Mucosa of descending colon (tissue), 3 donors: ENCODE measurements at regions not wholly inside any gene's neighbourhood (a gene's known extent, or its start where the extent isn't known, plus 50 kb on each side); places are given as distances from the start of the nearest gene placed in this dataset.

Experiments
- ATAC-seq: fragments of 200-7000 bp; cut with Tn5 transposase; one replicate; pipeline ENCODE4 v1.9.1; 2020; ENCODE audit warnings: mild to moderate bottlenecking, moderate library complexity
- DNase-seq, 3 donors: peaks; one replicate each; pipeline ENCODE4 v3.0.0-alpha.2; 2020
- H3K36me3 ChIP-seq: fragments of 200-600 bp; one replicate; pipeline ENCODE4 v1.8.0; 2021; ENCODE audit warnings: low read depth, mild to moderate bottlenecking
- H3K4me1 ChIP-seq: fragments of 200-600 bp; one replicate; pipeline ENCODE4 v1.8.0; 2021; ENCODE audit warnings: low read depth, mild to moderate bottlenecking
- H3K4me3 ChIP-seq: fragments of 200-600 bp; one replicate; pipeline ENCODE4 v1.8.0; 2021; ENCODE audit warnings: mild to moderate bottlenecking
- H3K9me3 ChIP-seq: fragments of 200-600 bp; one replicate; pipeline ENCODE4 v1.8.0; 2021; ENCODE audit warnings: mild to moderate bottlenecking
- CTCF ChIP-seq: fragments of 200-600 bp; IDR thresholded peaks from one replicate; pipeline ENCODE4 v1.8.0; 2022; ENCODE audit warnings: antibody characterized with exemption, mild to moderate bottlenecking
- intact Hi-C, 2 donors: fragments of 100-400 bp; cut with DNase I in 1 of 2; cut with micrococcal nuclease in 1 of 2; formaldehyde crosslinking; loops; one replicate each; pipeline versions ENCODE4 v1.11.0 to v1.11.1; 2022; cut with DNase I, micrococcal nuclease
- donor health status: DM: no; HTN: no; CAD: no; lungs with moderate emphysema.
- donor health status: DM: no; HTN: no; CAD: no.
- donor health status: DM: no; HTN: yes; CAD: no.

- TF ChIP-seq CTCF: no peak
- Histone ChIP-seq H3K9me3 (no peaks in the 10 kb centered on the region), H3K4me1 (no peaks in the 10 kb centered on the region), H3K36me3 (no peaks in the 10 kb centered on the region), H3K4me3 (no peak overlapping the region)
- ATAC-seq: no peak
- intact Hi-C loops: no loop called here
- DNase-seq: no peak
These were observed 300.1 kb downstream of the TMEM167A start for GRCh38 chr5:82777106-82777505.

GRCh38 chr5:82772281-82772680 is 304.9 kb downstream of the TMEM167A start:
- Histone ChIP-seq H3K4me3 (no peak overlapping the region), H3K4me1 (no peaks in the 10 kb centered on the region), H3K9me3 (no peaks in the 10 kb centered on the region), H3K36me3 (no peaks in the 10 kb centered on the region)
- DNase-seq (no peak), ATAC-seq (no peak)
- intact Hi-C loops: no loop called here
- no peak for TF ChIP-seq CTCF

- ATAC-seq (no peak), DNase-seq (no peak)
- Histone ChIP-seq H3K4me3 (no peak overlapping the region), H3K9me3 (no peaks in the 10 kb centered on the region), H3K4me1 (no peaks in the 10 kb centered on the region), H3K36me3 (no peaks in the 10 kb centered on the region)
- TF ChIP-seq CTCF: no peak
- intact Hi-C loops: no loop called here
These were observed 311.0 kb downstream of the TMEM167A start for GRCh38 chr5:82766206-82766605.

GRCh38 chr5:82765765-82766164 is 311.4 kb downstream of the TMEM167A start:
- no peak overlapping the region for H3K4me3 ChIP-seq
- ATAC-seq (no peak), DNase-seq (no peak)
- no peaks in the 10 kb centered on the region for H3K36me3 ChIP-seq
- intact Hi-C loops: no loop called here
- no peaks in the 10 kb centered on the region for H3K9me3 ChIP-seq
- no peak for TF ChIP-seq CTCF
- no peaks in the 10 kb centered on the region for H3K4me1 ChIP-seq

- H3K9me3 ChIP-seq: no peaks in the 10 kb centered on the region
- DNase-seq: no peak
- TF ChIP-seq CTCF: no peak
- H3K4me3 ChIP-seq: no peak overlapping the region
- no peaks in the 10 kb centered on the region for H3K4me1 ChIP-seq
- ATAC-seq: no peak
- H3K36me3 ChIP-seq: no peaks in the 10 kb centered on the region
- intact Hi-C loops: no loop called here
These were observed 316.3 kb downstream of the TMEM167A start for GRCh38 chr5:82760856-82761255.

GRCh38 chr5:82758881-82759280 is 318.3 kb downstream of the TMEM167A start:
- H3K4me3 ChIP-seq: no peak overlapping the region
- intact Hi-C loops: no loop called here
- TF ChIP-seq CTCF: no peak
- H3K36me3 ChIP-seq: no peaks in the 10 kb centered on the region
- ATAC-seq (no peak), DNase-seq (no peak)
- H3K4me1 ChIP-seq: no peaks in the 10 kb centered on the region
- no peaks in the 10 kb centered on the region for H3K9me3 ChIP-seq
